ENCODE measurements at regions not wholly inside any gene's neighbourhood (a gene's known extent, or its start where the extent isn't known, plus 50 kb on each side); places are given as distances from the start of the nearest gene placed in this dataset.
"Not testable (repeated sequence)": the region's sequence is repeated elsewhere in the genome, so short reads cannot be mapped to it uniquely, and the experiment has no call there.

GRCh38 chr10:57663401-57663800, 604.3 kb downstream of the IPMK start:
- no peak for DNase-seq

DNA sequence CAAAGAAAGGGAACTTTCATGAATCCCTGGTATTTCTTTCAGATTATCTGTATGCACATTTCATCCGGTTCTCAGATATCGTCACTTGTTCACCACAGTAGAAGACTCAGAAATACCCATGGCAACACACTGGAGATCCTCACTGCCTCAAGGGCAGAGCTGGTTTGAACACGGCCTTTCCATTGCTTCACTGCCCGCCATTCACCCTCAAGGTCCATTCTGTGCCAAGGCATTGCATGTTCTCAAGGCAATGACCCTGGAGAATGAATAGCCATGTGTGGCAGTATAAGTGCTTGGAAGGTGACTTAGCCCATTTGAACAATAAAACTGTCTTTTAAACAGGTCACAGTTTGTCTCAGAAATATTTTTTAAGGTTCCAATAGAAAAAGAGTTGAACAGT, 606.5 kb downstream of the IPMK start:
- no peak for DNase-seq

DNA sequence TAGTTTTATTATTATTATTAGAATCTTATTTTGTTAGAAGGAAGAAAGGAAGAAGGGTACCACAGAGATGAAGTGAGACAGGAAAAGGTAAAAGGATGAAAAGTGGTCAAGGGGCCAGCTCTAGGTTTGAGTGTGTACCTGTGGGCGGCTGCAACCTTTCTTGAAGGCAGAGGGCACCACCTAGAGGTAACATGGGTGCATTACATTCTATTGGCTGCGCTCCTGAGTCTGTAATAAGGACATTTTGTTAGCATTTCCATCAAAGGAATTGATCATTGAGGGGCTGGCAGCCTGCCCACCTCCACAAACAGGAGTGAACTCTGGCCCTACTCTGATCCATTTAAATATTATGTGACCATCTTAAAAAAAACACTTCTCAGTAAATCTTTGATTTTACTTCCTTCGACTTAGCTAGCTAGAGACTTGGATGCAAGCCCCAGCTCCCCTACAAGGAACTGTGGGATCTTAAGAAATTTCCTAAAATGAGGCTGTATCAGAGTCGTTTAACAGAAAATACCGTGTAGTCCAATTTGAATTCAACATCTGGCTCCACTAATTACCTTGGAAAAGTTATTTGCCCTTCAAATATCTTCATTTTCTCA, 610.4 kb downstream of the IPMK start:
- no peak for DNase-seq

GRCh38 chr10:57654856-57655255, 612.8 kb downstream of the IPMK start:
- no peak for DNase-seq

GRCh38 chr10:57645108-57645507, 622.6 kb downstream of the IPMK start:
- not testable (repeated sequence) for DNase-seq

DNA sequence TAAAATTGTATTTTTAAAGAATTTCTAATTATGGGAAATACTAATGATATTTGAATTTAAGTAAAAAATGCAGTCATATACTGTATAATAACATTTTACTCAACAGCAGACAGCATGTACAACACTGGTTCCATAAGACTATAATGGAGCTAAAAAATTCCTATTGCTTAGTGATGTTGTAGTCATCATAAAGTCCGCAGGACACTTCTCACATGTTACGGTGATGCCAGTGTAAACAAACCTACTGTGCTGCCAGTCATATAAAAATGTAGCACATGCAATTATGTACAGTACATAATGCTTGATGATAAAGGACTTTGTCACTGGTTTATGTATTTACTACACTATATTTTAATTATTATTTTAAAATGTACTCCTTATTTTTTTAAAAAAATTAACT, 629.3 kb downstream of the IPMK start:
- no peak for DNase-seq

DNA sequence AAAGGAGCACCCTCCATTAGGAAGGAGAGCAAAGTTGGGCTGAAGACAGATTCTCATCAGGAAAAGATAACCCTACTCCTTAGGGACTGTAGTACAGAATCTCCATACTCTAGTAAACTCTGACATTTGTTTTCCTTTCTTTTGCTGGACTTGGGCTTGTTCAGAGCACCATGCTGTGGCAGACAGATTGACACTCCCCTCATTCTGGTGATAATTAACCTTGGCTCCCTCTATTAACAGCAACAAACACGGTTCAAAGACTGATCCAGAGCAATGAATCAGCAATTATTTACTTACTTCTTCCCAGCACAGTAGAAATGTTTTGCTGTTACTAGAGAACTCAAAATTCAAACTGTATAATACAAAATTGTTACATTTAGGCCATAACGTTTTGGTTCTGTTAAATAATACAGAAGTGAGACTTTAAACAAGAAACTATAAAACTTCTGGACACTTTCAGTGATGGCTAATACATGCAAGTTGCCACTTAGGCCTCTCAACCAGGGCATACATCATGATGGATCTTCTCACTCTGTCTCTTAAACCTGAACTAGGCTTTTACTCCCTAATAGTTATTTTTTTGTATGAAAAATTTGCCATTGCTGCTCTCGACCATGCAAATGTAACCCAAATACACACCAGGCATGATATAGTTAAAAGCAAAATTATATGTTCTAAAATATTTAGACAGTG, 639.0 kb downstream of the IPMK start:
- DNase-seq = no peak

GRCh38 chr10:57627642-57628178, 640.0 kb downstream of the IPMK start:
- DNase-seq = no peak

GRCh38 chr10:57624856-57625592, 642.7 kb downstream of the IPMK start:
- no peak for DNase-seq

- no peak for DNase-seq
Measured at GRCh38 chr10:57624066-57624465, 643.6 kb downstream of the IPMK start.

DNA sequence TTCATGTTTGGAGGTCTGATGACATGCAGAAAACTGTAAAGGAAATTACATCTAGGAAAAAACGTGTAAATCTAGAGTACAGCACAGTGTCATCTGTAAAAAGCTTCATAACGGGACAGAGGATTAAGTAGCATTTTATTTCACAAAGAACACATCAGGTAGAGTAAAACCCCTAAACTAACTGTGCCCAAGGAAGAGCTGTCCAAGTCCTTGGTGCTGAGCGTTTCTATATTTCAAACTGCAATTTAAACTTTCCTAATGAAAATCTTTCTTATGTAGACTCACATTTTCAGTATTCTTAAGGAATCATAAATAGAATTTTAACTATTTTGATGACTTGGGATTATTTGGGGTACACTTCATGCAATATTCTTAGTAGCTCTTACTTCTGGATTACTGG, 646.2 kb downstream of the IPMK start:
- DNase-seq = no peak

DNA sequence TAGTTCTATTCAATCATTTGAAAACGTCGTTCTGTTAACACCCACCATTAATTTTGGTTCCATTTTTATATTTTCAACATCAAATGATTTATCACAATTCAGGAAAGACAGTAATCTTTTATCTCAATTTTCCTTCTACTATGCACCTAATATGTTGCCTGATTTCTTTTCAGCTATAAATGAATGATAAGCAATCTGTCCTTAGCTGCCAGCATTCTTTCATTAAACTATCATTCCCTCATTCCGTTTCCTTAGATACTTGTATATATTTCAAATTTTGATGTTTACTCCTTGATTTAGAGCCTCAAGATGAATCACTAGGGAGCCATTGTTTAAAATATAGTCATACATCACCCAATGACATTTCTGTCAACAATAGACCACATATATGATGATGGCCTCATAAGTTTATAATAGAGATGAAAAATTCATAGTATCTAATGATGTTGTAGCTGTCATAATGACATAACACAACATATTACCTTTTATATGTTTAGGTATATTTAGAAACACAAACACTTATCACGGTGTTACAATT, 661.7 kb downstream of the IPMK start:
- no peak for DNase-seq

DNA sequence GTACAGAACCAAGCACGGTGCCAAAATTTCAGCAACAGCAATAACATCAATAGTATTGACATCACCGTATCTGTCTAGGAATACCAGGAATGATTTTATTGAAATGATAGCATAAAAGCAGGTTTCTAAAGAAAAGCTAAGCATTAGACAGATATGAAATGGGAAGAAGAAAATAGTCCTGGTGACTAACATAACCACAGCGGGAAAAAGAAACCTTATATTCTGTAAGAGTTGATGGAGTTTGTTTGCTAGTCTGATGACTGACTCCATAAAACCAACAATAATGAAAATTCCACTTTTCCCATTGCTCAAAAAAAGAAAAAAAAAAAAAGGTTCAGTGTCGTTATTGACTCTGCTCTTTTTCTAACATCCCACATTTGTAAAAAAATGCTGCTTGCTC, 668.3 kb downstream of the IPMK start:
- no peak for DNase-seq

DNA sequence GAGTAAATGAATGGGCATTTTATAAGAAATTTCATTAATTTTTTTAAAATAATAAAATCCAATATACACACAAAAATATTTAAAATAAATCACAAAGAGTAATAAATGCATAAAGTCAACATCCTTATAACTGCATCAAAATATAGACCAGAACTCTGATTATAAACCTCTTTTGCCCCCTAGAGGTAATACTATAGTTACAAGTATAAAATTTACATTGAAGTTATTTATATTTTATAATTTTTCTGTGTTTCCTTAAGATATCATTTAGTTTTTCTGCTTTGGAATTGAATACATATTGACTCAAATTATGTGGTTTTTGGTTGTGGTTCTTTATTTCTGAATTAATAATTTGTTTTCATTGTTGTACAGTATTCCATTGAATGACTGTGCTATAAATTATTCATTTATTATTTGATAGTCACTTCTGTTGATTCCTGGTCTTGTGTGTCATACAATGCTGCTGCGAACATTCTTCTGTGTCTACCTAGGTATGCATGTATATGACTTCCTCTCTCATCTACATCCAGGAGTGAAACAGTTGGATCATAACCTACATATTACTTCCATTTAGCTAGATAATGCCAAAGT, 673.6 kb downstream of the IPMK start:
- no peak for DNase-seq

GRCh38 chr10:57579926-57580325, 687.8 kb downstream of the IPMK start:
- no peak for DNase-seq

DNA sequence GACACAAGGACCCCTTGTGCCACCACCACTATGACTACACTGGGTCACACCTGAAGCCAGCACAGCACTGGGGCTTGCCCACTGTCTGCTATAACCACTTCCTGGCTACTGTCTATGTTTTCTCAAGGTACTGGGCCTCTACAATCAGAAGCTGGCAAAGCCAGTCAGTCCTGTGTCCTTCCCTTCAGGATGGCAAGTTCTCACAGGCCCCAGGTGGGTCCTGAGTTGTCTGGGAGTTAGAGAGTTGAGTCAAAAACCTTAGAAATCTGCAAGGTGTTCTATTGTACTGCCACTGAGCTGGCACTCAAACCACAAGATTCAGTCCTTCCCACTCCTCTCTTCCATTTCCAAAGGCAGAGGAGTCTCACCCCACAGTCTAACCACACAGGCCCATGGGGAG, 705.5 kb downstream of the IPMK start:
- DNase-seq = no peak

- DNase-seq = not testable (repeated sequence)
Measured at GRCh38 chr10:57551774-57552173, 715.9 kb downstream of the IPMK start.

- no peak for DNase-seq
Measured at GRCh38 chr10:57535306-57535705, 732.4 kb downstream of the IPMK start.

- no peak for DNase-seq
Measured at GRCh38 chr10:57513637-57514036, 754.1 kb downstream of the IPMK start.

GRCh38 chr10:57507788-57508187, 759.9 kb downstream of the IPMK start:
- DNase-seq = no peak

DNA sequence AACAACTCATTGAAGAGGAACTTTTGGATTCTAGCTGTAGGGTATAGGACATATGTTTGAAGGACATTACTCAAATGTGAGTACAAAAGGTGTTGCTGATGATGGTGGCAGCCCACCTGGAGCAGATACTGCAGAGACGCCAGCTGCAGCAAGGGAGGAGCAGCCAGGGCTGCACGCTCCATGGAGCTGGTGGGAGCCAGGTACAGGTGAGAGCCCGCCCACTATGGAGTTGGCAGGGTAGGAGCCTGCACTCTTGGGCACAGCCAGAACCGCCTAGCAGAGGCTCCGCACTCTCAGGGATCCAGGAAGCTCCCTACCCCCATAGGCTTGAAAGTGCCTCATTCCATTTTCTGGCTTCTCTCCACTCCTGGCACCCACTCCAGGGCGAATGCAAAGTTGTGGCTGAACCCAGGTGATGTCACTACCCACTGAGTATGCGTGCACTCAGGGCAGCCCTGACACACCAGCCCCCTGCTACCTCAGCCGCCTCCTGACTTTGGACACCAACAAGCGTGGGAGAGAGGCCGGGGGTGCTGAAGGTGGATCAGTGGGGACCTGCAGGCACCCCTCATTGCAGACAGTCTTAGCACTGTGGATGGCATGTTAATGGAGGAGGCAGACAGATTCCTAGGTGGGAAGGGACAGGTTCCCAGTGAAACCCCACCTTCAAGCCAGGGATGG, 761.1 kb downstream of the IPMK start:
- DNase-seq = no peak

GRCh38 chr10:57494486-57494885, 773.2 kb downstream of the IPMK start:
- no peak for DNase-seq

DNA sequence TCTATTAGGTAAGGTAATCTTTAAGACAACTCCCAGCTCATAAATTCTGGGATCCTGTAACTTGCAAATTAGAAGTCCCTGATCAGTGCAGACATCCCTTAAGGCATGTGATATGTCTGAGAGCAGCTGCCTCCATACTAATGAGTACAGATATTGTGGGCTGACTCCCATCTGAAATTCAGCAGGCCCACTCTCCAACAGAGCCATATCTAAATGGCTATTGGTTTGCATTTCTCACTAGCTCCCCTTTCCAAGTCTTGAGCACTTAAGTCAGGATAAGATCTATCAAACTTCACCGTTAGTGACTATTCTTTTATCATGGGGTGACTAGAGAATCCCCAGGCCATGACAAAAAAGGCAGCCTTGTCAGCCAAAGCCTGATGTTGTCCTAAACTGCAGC, 785.4 kb downstream of the IPMK start:
- DNase-seq = no peak

All from GOT3 (cell line).